HepG2 (cell line): ENCODE measurements at regions not wholly inside any gene's neighbourhood (a gene's known extent, or its start where the extent isn't known, plus 50 kb on each side); places are given as distances from the start of the nearest gene placed in this dataset.

Source experiments
- ATAC-seq: fragments of 200-7000 bp; cut with Tn5 transposase; 3 replicates; pipeline ENCODE4 v1.9.1; 2020; ENCODE audit warnings: mild to moderate bottlenecking, moderate library complexity
- BruUV-seq: library from RNA; stranded (reverse); fragments of 400-500 nt; replicated peaks from 2 replicates; lab custom pipeline; 2021; lab: Mats Ljungman, UMichigan
- CTCF ChIA-PET: fragments of 300-600 bp; formaldehyde crosslinking; extraction: SDS; loops from one replicate; lab custom pipeline; 2021; ENCODE audit warnings: low total read pairs, inconsistent platforms, low intra/inter-chr PET ratio; lab: Yijun Ruan, JAX
- POLR2A ChIA-PET: fragments of 350-600 bp; sonication (Branson Sonifier 250); formaldehyde crosslinking; loops from one replicate; lab custom pipeline; 2020; ENCODE audit warnings: antibody characterized with exemption, inconsistent platforms; lab: Yijun Ruan, JAX
- DNase-seq: peaks from one replicate; pipeline ENCODE4 v3.0.0-alpha.2; 2015; ENCODE audit warnings: low spot score
- FAIRE-seq: peaks from 3 replicates; lab custom pipeline; 2011; peaks lifted over from hg19 to GRCh38; lab: Jason Lieb, UNC
- H2AFZ ChIP-seq: one replicate; pipeline ENCODE4 v1.6.1; 2011; ENCODE audit warnings: low read length, inconsistent platforms
- H3K27ac ChIP-seq: fragments of 300-600 bp; 3 replicates; pipeline ENCODE4 v1.8.0; 2011; ENCODE audit warnings: mixed run types, mild to moderate bottlenecking, mixed read lengths, low read length, inconsistent platforms; ENCODE audit not compliant: insufficient read depth; ENCODE audit errors: extremely low read length
- H3K27me3 ChIP-seq, 2 experiments: fragments of 200-600 bp in 1 of 2; 2 replicates in 1 of 2; 3 replicates in 1 of 2; pipeline versions ENCODE4 v1.6.0 to v1.8.0; 2011; ENCODE audit warnings: low read length in 2 of 2, mild to moderate bottlenecking in 2 of 2, moderate library complexity in 2 of 2, inconsistent platforms in 1 of 2; ENCODE audit not compliant: insufficient read depth in 2 of 2, control insufficient read depth in 1 of 2
- H3K36me3 ChIP-seq, 2 experiments: fragments of 200-600 bp in 1 of 2; replicated peaks in 1 of 2; 2 replicates in 1 of 2; 3 replicates in 1 of 2; pipeline versions ENCODE4 v1.5.1 to v1.8.0; 2011; ENCODE audit warnings: low read length in 2 of 2, inconsistent platforms in 1 of 2; ENCODE audit not compliant: insufficient read depth in 2 of 2, control insufficient read depth in 1 of 2
- H3K4me1 ChIP-seq: 2 replicates; pipeline ENCODE4 v1.5.1; 2012; ENCODE audit warnings: low read length, inconsistent platforms; ENCODE audit not compliant: insufficient read depth
- H3K4me2 ChIP-seq: 2 replicates; pipeline ENCODE4 v1.6.0; 2011; ENCODE audit warnings: low read depth, low read length, inconsistent platforms
- H3K4me3 ChIP-seq, 3 experiments: fragments of 200-600 bp in 1 of 3; sonication (generic), shearing (Covaris generic) in 1 of 3; replicated peaks in 1 of 3; 2 replicates each; pipeline ENCODE4 v1.5.1; 2011 to 2016; ENCODE audit warnings: low read length in 3 of 3, inconsistent platforms in 2 of 3, low read depth in 2 of 3, mild to moderate bottlenecking in 2 of 3, control low read depth in 1 of 3, mixed read lengths in 1 of 3; ENCODE audit not compliant: insufficient read depth in 1 of 3
- H3K79me2 ChIP-seq: one replicate; pipeline ENCODE4 v1.6.1; 2011; ENCODE audit warnings: low read length, inconsistent platforms; ENCODE audit not compliant: insufficient read depth
- H3K9ac ChIP-seq: 2 replicates; pipeline ENCODE4 v1.6.0; 2011; ENCODE audit warnings: mild to moderate bottlenecking, low read depth, low read length, inconsistent platforms; ENCODE audit not compliant: insufficient read depth
- H3K9me3 ChIP-seq: 2 replicates; pipeline ENCODE4 v1.5.1; 2012; ENCODE audit warnings: mild to moderate bottlenecking, low read length
- H4K20me1 ChIP-seq: 2 replicates; pipeline ENCODE4 v1.6.0; 2011; ENCODE audit warnings: inconsistent platforms, mild to moderate bottlenecking, low read length, moderate library complexity; ENCODE audit not compliant: insufficient read depth
- ARID3A ChIP-seq: IDR thresholded peaks from 2 replicates; pipeline ENCODE4 v1.6.1; 2012; ENCODE audit warnings: low read depth, low read length, improper control_type of control experiment
- ELF4 ChIP-seq: sonication (generic); formaldehyde crosslinking; IDR thresholded peaks from 2 replicates; pipeline ENCODE4 v1.5.0; 2020; ENCODE audit warnings: missing genetic modification reagents, mild to moderate bottlenecking, moderate library complexity, borderline replicate concordance
- FOSL1 ChIP-seq: sonication (generic); formaldehyde crosslinking; IDR thresholded peaks from 2 replicates; pipeline ENCODE4 v1.9.0; 2021; ENCODE audit warnings: missing genetic modification reagents, borderline replicate concordance
- KLF15 ChIP-seq: sonication (generic); formaldehyde crosslinking; IDR thresholded peaks from 2 replicates; pipeline ENCODE4 v1.8.1; 2023; ENCODE audit warnings: borderline replicate concordance, mild to moderate bottlenecking, inconsistent platforms, missing genetic modification reagents, mixed read lengths
- MLX ChIP-seq: IDR thresholded peaks from 2 replicates; pipeline ENCODE4 v1.6.1; 2016
- NCOA5 ChIP-seq: sonication (generic); formaldehyde crosslinking; IDR thresholded peaks from 2 replicates; pipeline ENCODE4 v1.4.0; 2020; ENCODE audit warnings: missing genetic modification reagents
- PCBP2 ChIP-seq: fragments of 200-400 bp; formaldehyde crosslinking; optimal IDR thresholded peaks from 2 replicates; pipeline ENCODE3; 2018; ENCODE audit warnings: low read length, low read depth; ENCODE audit not compliant: poor library complexity, severe bottlenecking
- PHB2 ChIP-seq: fragments of 450-650 bp; IDR thresholded peaks from 2 replicates; pipeline ENCODE4 v1.6.1; 2018; ENCODE audit not compliant: partially characterized antibody
- RFX1 ChIP-seq: fragments of 450-650 bp; IDR thresholded peaks from 2 replicates; pipeline ENCODE4 v1.6.1; 2017
- STAG1 ChIP-seq: sonication (generic); formaldehyde crosslinking; IDR thresholded peaks from 2 replicates; pipeline ENCODE4 v1.4.0; 2020; ENCODE audit warnings: missing genetic modification reagents
- USF2 ChIP-seq, 2 experiments: sonication (generic) in 1 of 2; formaldehyde crosslinking in 1 of 2; IDR thresholded peaks; 2 replicates each; pipeline versions ENCODE4 v1.5.1 to v1.6.1; 2011 to 2020; ENCODE audit warnings: borderline replicate concordance in 1 of 2, low read depth in 1 of 2, low read length in 1 of 2, mild to moderate bottlenecking in 1 of 2, missing genetic modification reagents in 1 of 2, moderate library complexity in 1 of 2
- ZBTB42 ChIP-seq: sonication (generic); formaldehyde crosslinking; IDR thresholded peaks from 2 replicates; pipeline ENCODE4 v1.5.0; 2020; ENCODE audit warnings: mild to moderate bottlenecking, missing genetic modification reagents
- ZGPAT ChIP-seq: IDR thresholded peaks from 2 replicates; pipeline ENCODE4 v1.6.1; 2016; ENCODE audit warnings: mild to moderate bottlenecking
- ZNF101 ChIP-seq: sonication (generic); formaldehyde crosslinking; IDR thresholded peaks from 2 replicates; pipeline ENCODE4 v1.4.0; 2020; ENCODE audit warnings: mild to moderate bottlenecking, low read depth, missing genetic modification reagents, borderline replicate concordance
- ZNF143 ChIP-seq: sonication (generic); formaldehyde crosslinking; IDR thresholded peaks from 2 replicates; pipeline ENCODE4 v1.4.0; 2020; ENCODE audit warnings: missing genetic modification reagents
- ZNF563 ChIP-seq: sonication (generic); formaldehyde crosslinking; IDR thresholded peaks from 2 replicates; pipeline ENCODE4 v1.8.0; 2022; ENCODE audit warnings: mild to moderate bottlenecking, moderate library complexity, missing genetic modification reagents
- ZNF749 ChIP-seq: sonication (generic); formaldehyde crosslinking; IDR thresholded peaks from 2 replicates; pipeline ENCODE4 v1.8.0; 2022; ENCODE audit warnings: mild to moderate bottlenecking, missing genetic modification reagents, moderate library complexity, borderline replicate concordance
- ZNF841 ChIP-seq: sonication (generic); formaldehyde crosslinking; IDR thresholded peaks from 2 replicates; pipeline ENCODE4 v1.8.1; 2023; ENCODE audit warnings: missing genetic modification reagents, borderline replicate concordance
- ZNF879 ChIP-seq: sonication (generic); formaldehyde crosslinking; IDR thresholded peaks from 2 replicates; pipeline ENCODE4 v1.8.1; 2023; ENCODE audit warnings: missing genetic modification reagents
- ZSCAN20 ChIP-seq: sonication (generic); formaldehyde crosslinking; IDR thresholded peaks from 2 replicates; pipeline ENCODE4 v1.4.0; 2020; ENCODE audit warnings: missing genetic modification reagents, mild to moderate bottlenecking, borderline replicate concordance
- WGBS: methylation state at CpG from one replicate; pipeline ENCODE4 v1.1.6; 2017; ENCODE audit warnings: low lambda C conversion rate; 5-methylcytosine and 5-hydroxymethylcytosine counted together
- in situ Hi-C: cut with HindIII; loops from 2 replicates; pipeline ENCODE4 v1.10.0; 2017; ENCODE audit warnings: low pct_unique_long_range_greater_than_20kb; ENCODE audit not compliant: extremely low pct_ligation_motif_present
- intact Hi-C: fragments of 100-400 bp; cut with micrococcal nuclease; formaldehyde crosslinking; loops from one replicate; pipeline ENCODE4 v1.10.0; 2022; ENCODE audit not compliant: unreplicated experiment

- TF ChIP-seq ZGPAT (CRISPR knock-in tag) (no peak), ZNF143 (CRISPR knock-in tag) (no peak), KLF15 (CRISPR knock-in tag) (no peak)
Observed at GRCh38 chr2:44052584-44052983, 56.8 kb upstream of the LRPPRC start (continued).

- Histone ChIP-seq H3K27me3 (no peaks in the 10 kb centered on the region), H3K9ac (no peak overlapping the region), H3K36me3 (no peaks in the 10 kb centered on the region), H3K9me3 (no peaks in the 10 kb centered on the region), H3K4me3 (no peak overlapping the region), H3K27ac (no peak overlapping the region), H3K4me2 (no peak overlapping the region), H2AFZ (no peak overlapping the region), H4K20me1 (no peaks in the 10 kb centered on the region), H3K79me2 (no peaks in the 10 kb centered on the region), H3K4me1 (peaks cover 18% of the 10 kb centered on the region)
- ChIA-PET CTCF (no interaction called here), POLR2A (no interaction called here)
- TF ChIP-seq PCBP2: no peak
- TF ChIP-seq ZNF841 (CRISPR knock-in tag): no peak
- TF ChIP-seq RFX1: no peak
- TF ChIP-seq STAG1 (CRISPR knock-in tag): no peak
- TF ChIP-seq NCOA5 (CRISPR knock-in tag): no peak
- TF ChIP-seq MLX (CRISPR knock-in tag): no peak
- TF ChIP-seq ELF4 (CRISPR knock-in tag): no peak
- TF ChIP-seq ZNF749 (CRISPR knock-in tag): no peak
- no peak for TF ChIP-seq FOSL1 (CRISPR knock-in tag)
- no peak for TF ChIP-seq USF2 (IDR thresholded peaks at IDR 0.05; ENCODE audit: low read depth, low read length)
- TF ChIP-seq USF2 (CRISPR knock-in tag; IDR thresholded peaks at IDR 0.05; ENCODE audit: borderline replicate concordance): no peak
- no peak for TF ChIP-seq ZBTB42 (CRISPR knock-in tag)
- TF ChIP-seq ARID3A: no peak
- TF ChIP-seq PHB2: no peak
- no peak for TF ChIP-seq ZNF563 (CRISPR knock-in tag)
- TF ChIP-seq ZNF101: no peak
- no peak for TF ChIP-seq ZSCAN20
- TF ChIP-seq ZNF879 (CRISPR knock-in tag): no peak
- FAIRE-seq (no peak), ATAC-seq (no peak), DNase-seq (no peak)
- in situ Hi-C loops (no loop called here), intact Hi-C loops (no loop called here)
- no TSS peak for BruUV-seq
- 23% methylated on average over 2 of the region's 2 CpGs for WGBS
Observed at GRCh38 chr2:44053052-44053451, 57.3 kb upstream of the LRPPRC start.
